ELR (cell line): ENCODE measurements at regions not wholly inside any gene's neighbourhood (a gene's known extent, or its start where the extent isn't known, plus 50 kb on each side); places are given as distances from the start of the nearest gene placed in this dataset.

Source experiments
- DNase-seq: peaks from one replicate; pipeline ENCODE4 v3.0.0-alpha.2; 2015; ENCODE audit warnings: low read depth

- no peak for DNase-seq
These were observed 479.1 kb upstream of the USP15 start for GRCh38 chr12:61781021-61781581.

- no peak for DNase-seq
These were observed 463.4 kb upstream of the USP15 start for GRCh38 chr12:61796846-61797245.

- no peak for DNase-seq
These were observed 462.9 kb upstream of the USP15 start for GRCh38 chr12:61797266-61797665.

- DNase-seq, result no peak
These were observed 461.4 kb upstream of the USP15 start for GRCh38 chr12:61798778-61799177.

- DNase-seq, result no peak
These were observed 455.9 kb upstream of the USP15 start for GRCh38 chr12:61804301-61804700.

- DNase-seq, result no peak
These were observed 451.3 kb upstream of the USP15 start for GRCh38 chr12:61808856-61809255.

- DNase-seq, result no peak
These were observed 449.7 kb upstream of the USP15 start for GRCh38 chr12:61810486-61810885.

- no peak for DNase-seq
These were observed 438.8 kb upstream of the USP15 start for GRCh38 chr12:61821381-61821780.

- no peak for DNase-seq
These were observed 437.1 kb upstream of the USP15 start for GRCh38 chr12:61823102-61823501.

- no peak for DNase-seq
These were observed 413.4 kb upstream of the USP15 start for GRCh38 chr12:61846765-61847164.

- DNase-seq, result no peak
These were observed 411.3 kb upstream of the USP15 start for GRCh38 chr12:61848893-61849292.

GRCh38 chr12:61853945-61854344, 406.3 kb upstream of the USP15 start:
- DNase-seq, result no peak

- DNase-seq, result no peak
These were observed 405.3 kb upstream of the USP15 start for GRCh38 chr12:61854902-61855301.

- DNase-seq, result no peak
These were observed 402.2 kb upstream of the USP15 start for GRCh38 chr12:61857968-61858367.

GRCh38 chr12:61860451-61860850, 399.8 kb upstream of the USP15 start:
- no peak for DNase-seq

- no peak for DNase-seq
These were observed 397.2 kb upstream of the USP15 start for GRCh38 chr12:61862986-61863385.

- DNase-seq, result no peak
These were observed 396.4 kb upstream of the USP15 start for GRCh38 chr12:61863811-61864210.

GRCh38 chr12:61869796-61870195, 390.4 kb upstream of the USP15 start:
- no peak for DNase-seq

- DNase-seq, result no peak
These were observed 389.3 kb upstream of the USP15 start for GRCh38 chr12:61870658-61871484.

GRCh38 chr12:61871485-61871810, 388.8 kb upstream of the USP15 start:
- no peak for DNase-seq

GRCh38 chr12:61879229-61879628, 381.0 kb upstream of the USP15 start:
- no peak for DNase-seq

- no peak for DNase-seq
These were observed 380.0 kb upstream of the USP15 start for GRCh38 chr12:61880186-61880585.

GRCh38 chr12:61891632-61892031, 368.6 kb upstream of the USP15 start:
- no peak for DNase-seq

GRCh38 chr12:61894168-61894567, 366.0 kb upstream of the USP15 start:
- DNase-seq, result no peak
